SKM-1 treated with dmso at 0.1 percent for 144 hours (cell line): ENCODE measurements at regions not wholly inside any gene's neighbourhood (a gene's known extent, or its start where the extent isn't known, plus 50 kb on each side); places are given as distances from the start of the nearest gene placed in this dataset.

Experiments
- DNase-seq: peaks from one replicate; lab custom pipeline; 2025; ENCODE audit not compliant: unreplicated experiment; lab: John Stamatoyannopoulos, UW

GRCh38 chr9:121598965-121599871 lies 52.2 kb upstream of the DAB2IP start:
- DNase-seq, result no peak

DNA sequence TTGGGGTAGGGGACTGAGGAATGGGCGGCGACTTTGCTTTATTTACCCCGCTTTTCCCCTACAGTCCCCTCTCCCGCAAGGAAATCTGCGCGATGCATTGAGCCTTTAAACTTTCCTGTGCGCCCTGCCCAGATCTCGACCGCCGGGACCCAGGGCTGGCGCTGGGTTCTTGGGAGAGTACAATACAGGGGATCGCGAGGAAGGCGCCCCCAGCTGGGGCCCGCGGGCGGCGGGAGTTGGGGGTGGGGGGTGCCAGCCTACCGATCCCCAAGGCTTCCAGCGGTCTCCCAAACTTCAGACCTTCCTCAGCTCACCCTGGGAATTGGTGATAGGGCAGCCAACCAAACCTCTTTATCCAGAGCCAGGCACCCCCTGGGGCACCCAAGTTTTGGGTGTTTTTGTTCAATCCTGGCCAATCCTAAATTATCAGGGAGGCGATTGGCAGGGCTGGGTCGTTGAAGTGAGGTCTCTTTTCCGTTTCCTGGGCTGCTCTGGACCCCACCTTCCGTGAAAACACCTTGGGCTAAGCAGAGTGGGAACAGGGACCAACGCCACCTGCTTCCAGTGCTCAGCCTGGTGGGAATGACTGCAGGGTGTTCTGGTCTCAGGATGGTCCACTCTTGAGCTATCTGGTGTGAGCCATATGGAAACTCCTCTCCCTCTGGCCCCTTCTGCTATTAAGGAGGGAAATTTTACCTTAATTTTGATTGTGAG lies 51.4 kb upstream of the DAB2IP start:
- no peak for DNase-seq

DNA sequence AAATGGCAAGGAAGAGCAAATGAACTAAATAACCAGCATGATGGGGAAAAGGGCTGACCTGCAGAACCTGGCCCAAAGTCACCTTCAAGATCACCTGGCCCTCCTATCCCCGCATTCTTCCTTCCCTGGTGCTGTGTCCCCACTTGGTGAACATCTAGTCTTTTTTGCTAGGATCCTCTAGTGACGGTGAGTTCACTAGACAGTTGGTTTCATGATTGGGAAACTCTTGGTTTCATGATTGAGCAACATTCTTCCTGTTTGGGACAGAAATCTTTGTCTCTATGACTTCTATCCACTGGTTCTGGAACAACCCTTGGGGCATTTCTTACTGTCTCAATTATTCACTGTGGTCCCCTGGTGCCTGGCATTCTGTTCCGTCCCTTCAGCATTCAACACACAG lies 50.2 kb upstream of the DAB2IP start:
- DNase-seq, result peak; percentile 86
